H1 (cell line): ENCODE measurements at regions not wholly inside any gene's neighbourhood (a gene's known extent, or its start where the extent isn't known, plus 50 kb on each side); places are given as distances from the start of the nearest gene placed in this dataset.

ENCODE experiments used
- CTCF ChIA-PET: fragments of 300-600 bp; sonication (Branson Sonifier 250); formaldehyde crosslinking; loops from one replicate; lab custom pipeline; 2021; ENCODE audit not compliant: partially characterized antibody; lab: Charles Lee
- POLR2A ChIA-PET: fragments of 300-600 bp; sonication (Branson Sonifier 250); formaldehyde crosslinking; loops from one replicate; lab custom pipeline; 2021; ENCODE audit warnings: inconsistent platforms; ENCODE audit not compliant: partially characterized antibody; lab: Charles Lee
- DNase-seq, 2 experiments: peaks; one replicate each; pipeline versions ENCODE4 v3.0.0 to v3.0.0-alpha.2; 2010 to 2022; ENCODE audit warnings: low spot score in 2 of 2, low read depth in 1 of 2, mixed read lengths in 1 of 2
- FAIRE-seq: peaks from 2 replicates; lab custom pipeline; 2011; peaks lifted over from hg19 to GRCh38; lab: Jason Lieb, UNC
- H2AFZ ChIP-seq: 2 replicates; pipeline ENCODE4 v1.8.1; 2012; ENCODE audit warnings: low read length, inconsistent platforms
- H2AK5ac ChIP-seq: 2 replicates; pipeline ENCODE4 v1.6.1; 2013; ENCODE audit warnings: low read depth, low read length
- H2BK120ac ChIP-seq: replicated peaks from 2 replicates; pipeline ENCODE3; 2013; ENCODE audit warnings: low read depth, low read length, inconsistent platforms
- H2BK12ac ChIP-seq: 2 replicates; pipeline ENCODE4 v1.6.1; 2013; ENCODE audit warnings: low read depth, low read length
- H2BK15ac ChIP-seq: 2 replicates; pipeline ENCODE4 v1.6.1; 2013; ENCODE audit warnings: low read length
- H2BK20ac ChIP-seq: 2 replicates; pipeline ENCODE4 v1.6.1; 2013; ENCODE audit warnings: low read length
- H2BK5ac ChIP-seq: 2 replicates; pipeline ENCODE4 v1.6.1; 2013; ENCODE audit warnings: low read depth, low read length
- H3K14ac ChIP-seq: 2 replicates; pipeline ENCODE4 v1.6.1; 2013; ENCODE audit warnings: inconsistent platforms; ENCODE audit not compliant: insufficient read length
- H3K18ac ChIP-seq: 2 replicates; pipeline ENCODE4 v1.6.1; 2013; ENCODE audit warnings: low read length; ENCODE audit errors: extremely low read depth
- H3K23ac ChIP-seq: 2 replicates; pipeline ENCODE4 v1.6.1; 2013; ENCODE audit warnings: inconsistent platforms; ENCODE audit not compliant: insufficient read length
- H3K23me2 ChIP-seq: 2 replicates; pipeline ENCODE4 v1.6.1; 2013; ENCODE audit warnings: low read depth, low read length
- H3K27ac ChIP-seq: 2 replicates; pipeline ENCODE4 v1.6.1; 2011; ENCODE audit warnings: low read depth, low read length, inconsistent platforms
- H3K27me3 ChIP-seq, 4 experiments: replicated peaks in 1 of 4; 1 replicate in 1 of 4; 2 replicates in 3 of 4; pipeline versions ENCODE4 v1.6.1 to v1.8.1; 2011 to 2013; ENCODE audit warnings: low read length in 3 of 4, mild to moderate bottlenecking in 3 of 4, inconsistent platforms in 2 of 4, mixed read lengths in 2 of 4, moderate library complexity in 1 of 4; ENCODE audit not compliant: control insufficient read depth in 3 of 4, insufficient read depth in 3 of 4; ENCODE audit errors: extremely low read depth in 1 of 4
- H3K36me3 ChIP-seq, 4 experiments: 2 replicates each; pipeline versions ENCODE4 v1.6.1 to v1.8.1; 2011 to 2013; ENCODE audit warnings: mild to moderate bottlenecking in 4 of 4, low read length in 3 of 4, moderate library complexity in 2 of 4, control low read depth in 1 of 4, inconsistent platforms in 1 of 4; ENCODE audit not compliant: insufficient read depth in 4 of 4, control insufficient read depth in 2 of 4
- H3K4ac ChIP-seq: replicated peaks from 2 replicates; pipeline ENCODE3; 2013; ENCODE audit warnings: low read length, low read depth, mixed read lengths, inconsistent platforms; ENCODE audit not compliant: insufficient read length
- H3K4me1 ChIP-seq, 4 experiments: replicated peaks in 1 of 4; 1 replicate in 1 of 4; 2 replicates in 3 of 4; pipeline versions ENCODE4 v1.6.1 to v1.8.1; 2011 to 2013; ENCODE audit warnings: low read length in 3 of 4, inconsistent platforms in 2 of 4, mixed read lengths in 1 of 4; ENCODE audit not compliant: insufficient read depth in 4 of 4, control insufficient read depth in 3 of 4
- H3K4me2 ChIP-seq, 2 experiments: 2 replicates each; pipeline versions ENCODE4 v1.6.1 to v1.8.1; 2011 to 2013; ENCODE audit warnings: low read depth in 2 of 2, low read length in 2 of 2, control low read depth in 1 of 2, inconsistent platforms in 1 of 2, mild to moderate bottlenecking in 1 of 2; ENCODE audit not compliant: insufficient read depth in 1 of 2
- H3K4me3 ChIP-seq, 4 experiments: fragments of 200-600, 300-600 bp in 1 of 4; sonication (generic), shearing (Covaris generic), sonication (Bioruptor Twin) in 1 of 4; 2 replicates each; pipeline versions ENCODE4 v1.5.1 to v1.8.1; 2011 to 2016; ENCODE audit warnings: low read length in 4 of 4, low read depth in 3 of 4, control low read depth in 2 of 4, inconsistent platforms in 2 of 4, mild to moderate bottlenecking in 2 of 4, mixed read lengths in 1 of 4, moderate library complexity in 1 of 4; ENCODE audit not compliant: insufficient read depth in 2 of 4; ENCODE audit errors: extremely low read depth in 1 of 4
- H3K56ac ChIP-seq: replicated peaks from 2 replicates; pipeline ENCODE3; 2013; ENCODE audit warnings: low read depth, mild to moderate bottlenecking, mixed read lengths, low read length, inconsistent platforms; ENCODE audit not compliant: insufficient read length
- H3K79me1 ChIP-seq: 2 replicates; pipeline ENCODE4 v1.6.1; 2013; ENCODE audit warnings: low read depth, low read length, control low read depth
- H3K79me2 ChIP-seq, 2 experiments: 2 replicates each; pipeline versions ENCODE4 v1.6.1 to v1.8.1; 2012 to 2013; ENCODE audit warnings: low read length in 2 of 2, mild to moderate bottlenecking in 2 of 2, inconsistent platforms in 1 of 2; ENCODE audit not compliant: insufficient read depth in 2 of 2, control insufficient read depth in 1 of 2
- H3K9ac ChIP-seq, 4 experiments: replicated peaks in 1 of 4; 1 replicate in 1 of 4; 2 replicates in 3 of 4; pipeline versions ENCODE4 v1.6.1 to v1.8.1; 2011 to 2013; ENCODE audit warnings: low read depth in 3 of 4, low read length in 3 of 4, control low read depth in 2 of 4, mild to moderate bottlenecking in 2 of 4, moderate library complexity in 2 of 4, inconsistent platforms in 1 of 4; ENCODE audit errors: extremely low read depth in 1 of 4
- H3K9me3 ChIP-seq, 2 experiments: 2 replicates each; pipeline versions ENCODE4 v1.6.1 to v1.8.1; 2012 to 2013; ENCODE audit warnings: mild to moderate bottlenecking in 2 of 2, moderate library complexity in 2 of 2, control low read depth in 1 of 2, inconsistent platforms in 1 of 2, low read depth in 1 of 2, low read length in 1 of 2, mixed read lengths in 1 of 2; ENCODE audit not compliant: insufficient read depth in 2 of 2
- H4K20me1 ChIP-seq, 2 experiments: replicated peaks in 1 of 2; 2 replicates each; pipeline versions ENCODE3 to v1.8.1; 2011 to 2013; ENCODE audit warnings: inconsistent platforms in 2 of 2, low read length in 2 of 2, mild to moderate bottlenecking in 1 of 2; ENCODE audit not compliant: insufficient read depth in 2 of 2, control insufficient read depth in 1 of 2
- H4K5ac ChIP-seq: 2 replicates; pipeline ENCODE4 v1.6.1; 2013; ENCODE audit warnings: low read length, low read depth, mixed read lengths, inconsistent platforms; ENCODE audit not compliant: insufficient read length
- H4K8ac ChIP-seq: 2 replicates; pipeline ENCODE4 v1.8.0; 2013; ENCODE audit warnings: mild to moderate bottlenecking, moderate library complexity, low read length, inconsistent platforms; ENCODE audit not compliant: insufficient read depth; ENCODE audit errors: extremely low read depth
- H4K91ac ChIP-seq: replicated peaks from 2 replicates; pipeline ENCODE3; 2013; ENCODE audit warnings: low read length, mixed read lengths, inconsistent platforms; ENCODE audit not compliant: insufficient read length
- CHD1 ChIP-seq: IDR thresholded peaks from 2 replicates; pipeline ENCODE4 v1.6.1; 2012; ENCODE audit warnings: low read depth, low read length, improper control_type of control experiment
- KDM4A ChIP-seq: IDR thresholded peaks from one replicate; pipeline ENCODE4 v1.7.1; 2012; ENCODE audit warnings: low read depth, mild to moderate bottlenecking, moderate library complexity, low read length, inconsistent platforms; ENCODE audit not compliant: severe bottlenecking
- SP1 ChIP-seq: IDR thresholded peaks from 2 replicates; pipeline ENCODE4 v1.6.1; 2011; ENCODE audit warnings: low read depth, low read length
- WGBS, 2 experiments: shearing (Covaris generic) in 1 of 2; methylation state at CpG; one replicate each; pipeline versions ENCODE4 v1.1.6 to v1.1.7; 2013 to 2015; ENCODE audit warnings: low lambda C conversion rate in 2 of 2, mixed read lengths in 2 of 2, inconsistent platforms in 1 of 2, low coverage in 1 of 2, missing lambda C conversion rate in 1 of 2; ENCODE audit not compliant: insufficient replicate concordance in 2 of 2, insufficient coverage in 1 of 2, insufficient read length in 1 of 2; ENCODE audit errors: extremely low coverage in 1 of 2, missing lambda C conversion rate in 1 of 2; 5-methylcytosine and 5-hydroxymethylcytosine counted together

DNA sequence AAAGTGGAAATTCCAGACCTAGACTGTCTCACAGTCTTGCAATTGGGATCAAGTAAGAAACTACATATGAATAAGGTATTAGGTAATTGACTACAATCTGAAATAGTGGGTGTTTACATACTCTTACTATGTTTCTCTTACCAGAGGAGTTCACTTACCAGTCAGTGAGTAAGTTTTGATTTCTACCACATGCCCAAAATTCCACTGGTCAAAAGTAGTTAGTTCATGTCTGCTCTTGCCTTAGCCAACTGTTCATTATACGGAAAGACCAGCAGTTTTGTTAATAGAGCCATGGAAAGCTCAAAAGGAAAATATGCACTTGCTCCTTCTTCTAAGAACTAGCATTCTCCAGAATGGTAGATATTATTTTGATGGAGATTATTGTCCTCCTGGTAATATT, 490.8 kb downstream of the RFC3 start:
- TF ChIP-seq CHD1 = no peak
- no peak for TF ChIP-seq KDM4A
- TF ChIP-seq SP1 = no peak
- TF ChIP-seq, all 59 proteins: peak for 0
- Histone ChIP-seq H4K91ac (no peak overlapping the region), H2AFZ (no peak overlapping the region), H3K27me3 (no peaks in the 10 kb centered on the region), H3K27ac (no peak overlapping the region), H2BK20ac (no peak overlapping the region), H3K4ac (no peak overlapping the region), H3K14ac (no peak overlapping the region), H2BK120ac (no peak overlapping the region), H2AK5ac (no peak overlapping the region), H3K4me3 (no peak overlapping the region), H3K36me3 (no peaks in the 10 kb centered on the region), H2BK12ac (no peak overlapping the region), H3K23me2 (no peaks in the 10 kb centered on the region), H3K79me2 (no peaks in the 10 kb centered on the region), H3K56ac (no peak overlapping the region), H3K18ac (no peak overlapping the region), H3K23ac (no peak overlapping the region), H3K4me2 (no peak overlapping the region), H4K8ac (no peak overlapping the region), H3K9ac (no peak overlapping the region), H2BK5ac (no peak overlapping the region), H3K4me1 (no peaks in the 10 kb centered on the region), H4K20me1 (no peaks in the 10 kb centered on the region), H4K5ac (no peak overlapping the region), H3K79me1 (no peaks in the 10 kb centered on the region), H3K9me3 (no peaks in the 10 kb centered on the region), H2BK15ac (no peak overlapping the region)
- DNase-seq (no peak), FAIRE-seq (no peak)
- WGBS, 2 experiments = 100% methylated on average over 1 of the region's 1 CpG; no CpG with 5 or more reads in 1 of the 2 experiments
- CTCF ChIA-PET = interaction anchor here (0.6 kb wide), 1 partner anchor 11 kb away, joined by 3 read pairs; no protein-coding TSS in a partner anchor
- POLR2A ChIA-PET = no interaction called here
